ENCODE measurements at regions not wholly inside any gene's neighbourhood (a gene's known extent, or its start where the extent isn't known, plus 50 kb on each side); places are given as distances from the start of the nearest gene placed in this dataset.

GRCh38 chr10:6694447-6695140 is 114.5 kb upstream of the PRKCQ start:
- H3K27ac ChIP-seq (ENCODE audit: extremely low read depth, low read depth, low read length), result no peak overlapping the region
- peaks cover 14 to 18% of the 10 kb centered on the region in 2 experiments for H3K27me3 ChIP-seq (ENCODE audit: control insufficient read depth in 2 of 2, insufficient read depth in 2 of 2, low read length in 2 of 2)
- no peaks in the 10 kb centered on the region for H3K4me1 ChIP-seq (replicated peaks in 1 of 2; ENCODE audit: control insufficient read depth in 2 of 2, insufficient read depth in 2 of 2, low read length in 2 of 2)
- no peaks in the 10 kb centered on the region for H4K20me1 ChIP-seq (replicated peaks; ENCODE audit: control insufficient read depth, insufficient read depth, low read length)
- BruUV-seq (replicated peaks), result no TSS peak
- no peak overlapping the region for H3K4me3 ChIP-seq
- H3K4me2 ChIP-seq (ENCODE audit: insufficient read depth, low read length), result no peak overlapping the region
- ChIA-PET CTCF (ENCODE audit: low intra/inter-chr PET ratio) (no interaction called here), POLR2A (no interaction called here)
- no peaks in the 10 kb centered on the region for H3K9me1 ChIP-seq (ENCODE audit: control insufficient read depth, insufficient read depth, low read length)
- WGBS (ENCODE audit: insufficient coverage, low coverage, missing lambda C conversion rate), result 1% methylated on average over 8 of the region's 8 CpGs
- intact Hi-C loops (cut with micrococcal nuclease) (no loop called here), in situ Hi-C loops (cut with MboI) (loop anchor here (25.0 kb wide), 1 partner anchor 718 kb away; the partner anchor contains the start of gene SFMBT2)
- H3K9ac ChIP-seq (ENCODE audit: insufficient read depth in 1 of 2, low read depth in 2 of 2, low read length in 2 of 2), result no peak overlapping the region
- H3K79me2 ChIP-seq (ENCODE audit: control insufficient read depth, insufficient read depth, low read length), result no peaks in the 10 kb centered on the region
- no peak overlapping the region for H2AFZ ChIP-seq (ENCODE audit: low read depth, low read length)
- no peaks in the 10 kb centered on the region for H3K36me3 ChIP-seq (ENCODE audit: control insufficient read depth, insufficient read depth, low read length)
- no peak for TF ChIP-seq FOXM1 (IDR thresholded peaks at IDR 0.05; ENCODE audit: low read depth)
- TF ChIP-seq FOXM1 (CRISPR knock-in tag; IDR thresholded peaks at IDR 0.05; ENCODE audit: low read depth), result no peak
- TF ChIP-seq, protein P1, sequence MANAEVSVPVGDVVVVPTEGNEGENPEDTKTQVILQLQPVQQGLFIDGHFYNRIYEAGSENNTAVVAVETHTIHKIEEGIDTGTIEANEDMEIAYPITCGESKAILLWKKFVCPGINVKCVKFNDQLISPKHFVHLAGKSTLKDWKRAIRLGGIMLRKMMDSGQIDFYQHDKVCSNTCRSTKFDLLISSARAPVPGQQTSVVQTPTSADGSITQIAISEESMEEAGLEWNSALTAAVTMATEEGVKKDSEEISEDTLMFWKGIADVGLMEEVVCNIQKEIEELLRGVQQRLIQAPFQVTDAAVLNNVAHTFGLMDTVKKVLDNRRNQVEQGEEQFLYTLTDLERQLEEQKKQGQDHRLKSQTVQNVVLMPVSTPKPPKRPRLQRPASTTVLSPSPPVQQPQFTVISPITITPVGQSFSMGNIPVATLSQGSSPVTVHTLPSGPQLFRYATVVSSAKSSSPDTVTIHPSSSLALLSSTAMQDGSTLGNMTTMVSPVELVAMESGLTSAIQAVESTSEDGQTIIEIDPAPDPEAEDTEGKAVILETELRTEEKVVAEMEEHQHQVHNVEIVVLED (CRISPR knock-in tag; IDR thresholded peaks at IDR 0.05), result no peak
- TF ChIP-seq EP300 (IDR thresholded peaks at IDR 0.05; ENCODE audit: low read length), result no peak
- no peak for TF ChIP-seq DDX20 (tag; IDR thresholded peaks at IDR 0.05; ENCODE audit: low read depth)
- no peak for TF ChIP-seq SUPT5H (IDR thresholded peaks at IDR 0.05)
- peak; percentile 71 for TF ChIP-seq RFX1 (IDR thresholded peaks at IDR 0.05)
- no peak for TF ChIP-seq MCM2 (IDR thresholded peaks at IDR 0.05; ENCODE audit: low read depth)
- no peaks in the 10 kb centered on the region for H3K9me3 ChIP-seq (replicated peaks; ENCODE audit: control insufficient read depth, insufficient read depth, low read depth, low read length)
- no peak for DNase-seq (ENCODE audit: extremely low read depth in 1 of 4, low spot score in 3 of 4)
- no peak for FAIRE-seq
- no peak for ATAC-seq
